Lung microvascular endothelial cell (primary cell): ENCODE measurements at regions not wholly inside any gene's neighbourhood (a gene's known extent, or its start where the extent isn't known, plus 50 kb on each side); places are given as distances from the start of the nearest gene placed in this dataset.
A peak's percentile ranks its signal among the peaks of the same experiment; 100 is the strongest.

Experiments used
- DNase-seq, 2 donors: peaks; one replicate each; pipeline versions ENCODE4 v3.0.0 to v3.0.0-alpha.2; 2010; ENCODE audit warnings: low read depth in 2 of 2

- DNase-seq: no peak
Observed at GRCh38 chr5:67520161-67520908, 323.7 kb upstream of the CD180 start.

- no peak for DNase-seq
Observed at GRCh38 chr5:67518227-67518626, 321.6 kb upstream of the CD180 start.

DNA sequence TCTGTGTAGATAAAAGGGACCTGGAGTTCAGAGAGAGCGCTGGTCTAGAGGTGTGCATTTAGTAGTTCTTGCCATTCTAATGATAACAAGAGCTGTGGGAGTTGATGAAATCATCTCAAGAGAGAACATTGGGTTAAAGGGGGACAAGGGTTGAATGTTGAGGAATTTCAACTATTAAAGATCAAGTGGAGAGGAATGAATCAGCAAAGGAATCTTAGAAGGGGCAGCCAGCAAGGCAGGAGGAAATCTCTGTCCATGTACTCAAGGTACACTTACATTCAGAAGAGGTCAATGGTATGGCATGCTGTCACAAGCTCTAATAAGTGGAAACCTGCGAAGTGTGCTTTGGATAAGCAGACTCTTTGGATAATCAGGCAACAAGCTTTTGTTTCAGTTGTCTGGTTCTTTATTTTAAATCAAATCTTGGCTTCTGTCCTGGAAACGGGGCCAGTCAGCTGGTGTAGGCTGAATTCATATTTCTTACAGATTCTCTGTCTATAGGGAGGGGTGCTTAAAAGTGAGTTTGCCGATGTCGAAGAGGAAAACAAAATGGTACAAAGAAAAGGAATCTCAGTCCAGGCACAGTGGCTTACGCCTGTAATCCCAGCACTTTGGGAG is 320.5 kb upstream of the CD180 start:
- peak in 1 of 2 donors; percentile 12 for DNase-seq

- DNase-seq: no peak
Observed at GRCh38 chr5:67515762-67516161, 319.2 kb upstream of the CD180 start.

GRCh38 chr5:67515020-67515689 is 318.6 kb upstream of the CD180 start:
- DNase-seq: no peak

- no peak for DNase-seq
Observed at GRCh38 chr5:67512758-67513157, 316.2 kb upstream of the CD180 start.

DNA sequence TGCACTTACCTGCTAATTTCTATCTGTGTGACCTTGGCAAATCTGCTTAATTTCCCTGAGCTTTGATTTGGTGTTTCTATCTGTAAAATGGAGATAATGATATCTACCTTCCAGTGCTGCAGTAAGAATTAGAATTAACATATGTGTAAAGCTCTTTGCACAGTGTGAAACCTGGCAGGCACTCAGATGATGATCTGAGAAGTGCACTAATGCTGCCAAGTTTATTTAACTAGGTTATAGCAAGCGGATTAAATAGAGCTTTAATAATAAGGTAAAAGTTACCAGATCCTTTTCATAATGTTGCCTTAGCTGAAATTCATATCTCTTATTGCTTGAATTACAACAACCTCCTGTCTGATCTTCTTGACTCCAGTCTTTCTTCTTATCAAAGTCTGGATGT is 315.3 kb upstream of the CD180 start:
- DNase-seq: no peak

DNA sequence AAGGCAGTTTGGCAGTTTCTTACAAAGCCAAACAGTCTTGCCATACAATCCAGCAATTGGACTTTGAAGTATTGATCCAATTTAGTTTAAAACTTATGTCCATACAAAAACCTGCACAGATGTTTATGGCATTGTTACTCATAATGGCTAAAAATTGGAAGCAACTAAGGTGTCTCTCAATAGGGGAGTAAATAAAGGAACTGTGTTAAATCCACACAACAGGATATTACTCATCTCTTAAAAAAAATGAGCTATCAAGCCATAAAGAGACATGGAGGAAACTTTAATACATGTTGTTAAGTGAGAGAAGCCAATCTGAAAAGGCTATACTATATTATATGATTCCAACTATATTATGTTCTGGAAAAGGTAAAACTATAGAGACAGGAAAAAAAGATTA is 313.6 kb upstream of the CD180 start:
- no peak for DNase-seq

- DNase-seq: no peak
Observed at GRCh38 chr5:67509402-67510186, 313.0 kb upstream of the CD180 start.

GRCh38 chr5:67506241-67506640 is 309.6 kb upstream of the CD180 start:
- DNase-seq: no peak

- no peak for DNase-seq
Observed at GRCh38 chr5:67502951-67503350, 306.4 kb upstream of the CD180 start.

DNA sequence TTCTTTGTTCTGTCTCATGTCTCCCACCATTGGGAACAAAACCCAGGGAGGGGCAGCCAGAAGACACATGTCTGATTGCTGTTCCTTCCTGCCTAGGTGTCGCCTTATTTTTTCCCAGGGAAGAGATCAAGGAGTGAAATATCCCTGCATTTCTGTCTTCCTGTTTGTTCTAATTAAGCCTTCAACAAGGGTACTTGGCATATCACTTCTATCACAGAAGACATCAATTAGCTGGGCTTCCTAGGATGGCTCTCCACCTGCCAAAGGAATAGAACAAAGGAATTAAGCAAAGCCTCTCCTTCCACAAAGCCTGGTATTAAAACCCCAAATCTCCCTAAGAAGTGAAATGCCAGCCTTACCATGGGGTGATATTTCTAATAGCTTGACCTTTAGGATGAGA is 299.5 kb upstream of the CD180 start:
- DNase-seq: no peak

DNA sequence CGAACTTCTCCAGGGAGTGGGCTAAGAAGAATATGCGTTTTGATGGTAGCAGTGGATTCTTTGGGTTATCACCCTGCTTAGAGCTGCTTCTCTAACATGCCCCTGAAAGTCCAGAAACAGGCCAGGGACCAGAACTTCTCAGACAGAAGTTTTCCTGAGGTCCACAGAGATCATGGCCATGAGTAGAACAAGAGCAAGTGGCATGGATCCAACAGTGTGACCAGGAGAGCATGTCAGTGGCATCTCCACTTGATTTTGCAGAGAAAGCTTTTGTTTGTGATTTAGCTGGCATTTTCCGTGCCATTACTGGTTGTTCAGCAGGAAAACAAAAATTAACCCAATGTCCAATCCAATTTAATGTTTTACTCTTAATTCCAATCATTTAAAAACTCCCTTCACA is 298.5 kb upstream of the CD180 start:
- DNase-seq: no peak

- no peak for DNase-seq
Observed at GRCh38 chr5:67494186-67494855, 297.7 kb upstream of the CD180 start.

- DNase-seq: peak; percentile 9 to 31
Observed at GRCh38 chr5:67493676-67494075, 297.1 kb upstream of the CD180 start.

GRCh38 chr5:67490543-67491321 is 294.1 kb upstream of the CD180 start:
- no peak for DNase-seq

GRCh38 chr5:67488885-67489284 is 292.3 kb upstream of the CD180 start:
- no peak for DNase-seq

DNA sequence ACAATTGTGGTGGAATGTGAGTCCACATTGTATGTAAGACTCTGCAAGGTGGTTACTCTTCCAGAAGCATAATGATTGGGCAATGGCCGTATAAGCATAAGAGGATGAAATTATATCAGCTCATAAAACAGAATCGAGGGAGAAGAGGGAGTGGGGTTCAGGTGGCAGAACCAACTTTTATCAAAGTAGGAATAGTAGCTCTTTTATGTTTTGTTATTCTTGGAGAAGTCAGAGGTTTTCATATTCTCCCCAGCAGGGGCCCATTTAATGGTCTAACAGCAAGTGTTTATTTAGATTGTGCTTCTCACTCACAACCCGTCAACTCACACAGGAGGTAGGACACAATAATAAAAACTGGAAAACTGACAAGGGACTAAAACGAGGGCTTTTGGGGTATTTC is 291.3 kb upstream of the CD180 start:
- DNase-seq: no peak

DNA sequence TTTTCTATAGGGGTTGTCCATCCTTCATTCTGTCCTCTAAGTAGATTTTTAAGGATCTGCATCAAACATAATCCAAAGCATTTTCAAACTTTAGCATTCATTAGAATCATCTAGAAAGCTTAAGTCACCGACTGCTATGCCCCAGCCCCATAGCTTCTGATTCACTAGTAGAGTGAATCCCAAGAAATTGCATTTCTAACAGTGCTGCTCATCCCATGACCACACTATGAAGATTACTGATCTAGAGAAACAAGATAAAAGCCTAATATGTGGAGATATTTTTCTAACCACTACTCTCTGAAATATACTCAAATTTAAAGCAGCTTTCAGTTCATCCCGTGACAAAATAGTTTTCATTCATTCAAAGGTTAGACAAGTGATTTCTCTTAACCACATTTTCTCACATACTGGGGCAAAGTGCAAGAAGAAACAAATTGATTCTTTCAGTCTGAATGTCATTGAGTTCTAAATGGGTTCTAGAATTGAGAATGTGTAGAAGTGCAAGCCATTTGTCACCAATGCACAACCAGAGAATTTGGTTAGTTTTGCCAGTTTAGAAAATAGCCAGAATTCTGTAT is 286.9 kb upstream of the CD180 start:
- no peak for DNase-seq

DNA sequence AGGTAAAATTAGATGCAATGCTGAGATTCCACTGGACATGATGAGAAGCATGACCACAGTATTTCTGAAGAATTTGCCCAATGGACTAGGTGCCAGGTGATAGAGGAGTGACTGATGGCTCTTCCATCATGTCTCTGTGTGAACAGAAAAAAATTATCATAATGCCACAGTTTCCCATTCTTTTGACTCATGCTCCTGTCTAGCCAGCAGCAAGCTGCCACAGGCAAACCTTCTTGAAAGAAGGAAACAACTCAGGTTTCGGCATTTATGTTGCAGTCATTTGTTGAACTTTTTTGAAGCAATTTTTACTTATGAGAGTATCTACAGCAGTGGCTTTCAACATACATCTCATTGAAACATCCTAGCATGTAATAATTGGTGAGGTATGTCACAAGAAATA is 284.8 kb upstream of the CD180 start:
- DNase-seq: no peak
